ENCODE measurements at regions not wholly inside any gene's neighbourhood (a gene's known extent, or its start where the extent isn't known, plus 50 kb on each side); places are given as distances from the start of the nearest gene placed in this dataset.

DNA sequence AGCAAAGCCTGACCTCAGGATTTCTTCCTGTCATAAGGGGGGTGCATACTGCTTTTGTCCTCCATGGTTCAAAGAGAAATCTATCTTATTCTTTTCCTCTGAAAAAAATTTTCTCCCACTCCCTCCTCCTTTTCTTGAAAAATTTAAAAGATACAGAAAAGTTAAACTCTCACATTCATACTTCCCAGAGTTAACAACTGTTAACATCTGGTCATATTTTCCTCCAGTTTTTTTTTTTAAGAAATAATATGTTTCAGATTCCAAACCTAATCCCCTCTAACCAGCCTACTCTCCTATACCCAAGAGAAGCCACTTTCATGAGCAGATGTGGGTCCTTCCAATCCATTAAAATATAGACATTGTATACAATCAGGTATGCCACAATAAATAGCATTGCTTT, 378.9 kb upstream of the HNRNPA3 start (continued):
- TF ChIP-seq, protein P1, sequence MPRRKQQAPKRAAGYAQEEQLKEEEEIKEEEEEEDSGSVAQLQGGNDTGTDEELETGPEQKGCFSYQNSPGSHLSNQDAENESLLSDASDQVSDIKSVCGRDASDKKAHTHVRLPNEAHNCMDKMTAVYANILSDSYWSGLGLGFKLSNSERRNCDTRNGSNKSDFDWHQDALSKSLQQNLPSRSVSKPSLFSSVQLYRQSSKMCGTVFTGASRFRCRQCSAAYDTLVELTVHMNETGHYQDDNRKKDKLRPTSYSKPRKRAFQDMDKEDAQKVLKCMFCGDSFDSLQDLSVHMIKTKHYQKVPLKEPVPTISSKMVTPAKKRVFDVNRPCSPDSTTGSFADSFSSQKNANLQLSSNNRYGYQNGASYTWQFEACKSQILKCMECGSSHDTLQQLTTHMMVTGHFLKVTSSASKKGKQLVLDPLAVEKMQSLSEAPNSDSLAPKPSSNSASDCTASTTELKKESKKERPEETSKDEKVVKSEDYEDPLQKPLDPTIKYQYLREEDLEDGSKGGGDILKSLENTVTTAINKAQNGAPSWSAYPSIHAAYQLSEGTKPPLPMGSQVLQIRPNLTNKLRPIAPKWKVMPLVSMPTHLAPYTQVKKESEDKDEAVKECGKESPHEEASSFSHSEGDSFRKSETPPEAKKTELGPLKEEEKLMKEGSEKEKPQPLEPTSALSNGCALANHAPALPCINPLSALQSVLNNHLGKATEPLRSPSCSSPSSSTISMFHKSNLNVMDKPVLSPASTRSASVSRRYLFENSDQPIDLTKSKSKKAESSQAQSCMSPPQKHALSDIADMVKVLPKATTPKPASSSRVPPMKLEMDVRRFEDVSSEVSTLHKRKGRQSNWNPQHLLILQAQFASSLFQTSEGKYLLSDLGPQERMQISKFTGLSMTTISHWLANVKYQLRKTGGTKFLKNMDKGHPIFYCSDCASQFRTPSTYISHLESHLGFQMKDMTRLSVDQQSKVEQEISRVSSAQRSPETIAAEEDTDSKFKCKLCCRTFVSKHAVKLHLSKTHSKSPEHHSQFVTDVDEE (CRISPR knock-in tag; IDR thresholded peaks at IDR 0.05) = no peak
- TF ChIP-seq, protein P2, sequence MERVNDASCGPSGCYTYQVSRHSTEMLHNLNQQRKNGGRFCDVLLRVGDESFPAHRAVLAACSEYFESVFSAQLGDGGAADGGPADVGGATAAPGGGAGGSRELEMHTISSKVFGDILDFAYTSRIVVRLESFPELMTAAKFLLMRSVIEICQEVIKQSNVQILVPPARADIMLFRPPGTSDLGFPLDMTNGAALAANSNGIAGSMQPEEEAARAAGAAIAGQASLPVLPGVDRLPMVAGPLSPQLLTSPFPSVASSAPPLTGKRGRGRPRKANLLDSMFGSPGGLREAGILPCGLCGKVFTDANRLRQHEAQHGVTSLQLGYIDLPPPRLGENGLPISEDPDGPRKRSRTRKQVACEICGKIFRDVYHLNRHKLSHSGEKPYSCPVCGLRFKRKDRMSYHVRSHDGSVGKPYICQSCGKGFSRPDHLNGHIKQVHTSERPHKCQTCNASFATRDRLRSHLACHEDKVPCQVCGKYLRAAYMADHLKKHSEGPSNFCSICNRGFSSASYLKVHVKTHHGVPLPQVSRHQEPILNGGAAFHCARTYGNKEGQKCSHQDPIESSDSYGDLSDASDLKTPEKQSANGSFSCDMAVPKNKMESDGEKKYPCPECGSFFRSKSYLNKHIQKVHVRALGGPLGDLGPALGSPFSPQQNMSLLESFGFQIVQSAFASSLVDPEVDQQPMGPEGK (CRISPR knock-in tag; IDR thresholded peaks at IDR 0.05; ENCODE audit: borderline replicate concordance) = no peak
- TF ChIP-seq OSR1 (CRISPR knock-in tag; IDR thresholded peaks at IDR 0.05) = no peak
- no peak for TF ChIP-seq TOX (CRISPR knock-in tag; IDR thresholded peaks at IDR 0.05; ENCODE audit: borderline replicate concordance)
- TF ChIP-seq ZFP30 (CRISPR knock-in tag; IDR thresholded peaks at IDR 0.05) = no peak

DNA sequence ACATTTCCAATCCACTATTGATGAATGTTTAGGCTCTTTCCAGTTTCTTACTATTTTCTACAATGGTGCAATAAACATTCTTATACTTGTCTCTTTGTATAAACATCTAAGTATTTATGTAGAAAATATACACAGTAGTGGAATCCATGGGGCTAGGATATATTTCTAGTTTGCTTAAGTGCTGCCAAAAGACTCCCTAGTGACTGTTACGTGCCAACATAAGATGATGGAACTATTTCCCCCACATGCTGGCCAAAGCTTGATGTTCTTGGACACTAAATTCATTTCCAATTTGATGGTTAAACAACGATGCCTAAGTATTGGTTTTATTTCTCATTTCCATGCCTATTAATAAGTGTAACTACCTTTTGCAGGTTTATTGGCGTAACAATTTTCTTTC, 378.4 kb upstream of the HNRNPA3 start:
- TF ChIP-seq, protein P3, sequence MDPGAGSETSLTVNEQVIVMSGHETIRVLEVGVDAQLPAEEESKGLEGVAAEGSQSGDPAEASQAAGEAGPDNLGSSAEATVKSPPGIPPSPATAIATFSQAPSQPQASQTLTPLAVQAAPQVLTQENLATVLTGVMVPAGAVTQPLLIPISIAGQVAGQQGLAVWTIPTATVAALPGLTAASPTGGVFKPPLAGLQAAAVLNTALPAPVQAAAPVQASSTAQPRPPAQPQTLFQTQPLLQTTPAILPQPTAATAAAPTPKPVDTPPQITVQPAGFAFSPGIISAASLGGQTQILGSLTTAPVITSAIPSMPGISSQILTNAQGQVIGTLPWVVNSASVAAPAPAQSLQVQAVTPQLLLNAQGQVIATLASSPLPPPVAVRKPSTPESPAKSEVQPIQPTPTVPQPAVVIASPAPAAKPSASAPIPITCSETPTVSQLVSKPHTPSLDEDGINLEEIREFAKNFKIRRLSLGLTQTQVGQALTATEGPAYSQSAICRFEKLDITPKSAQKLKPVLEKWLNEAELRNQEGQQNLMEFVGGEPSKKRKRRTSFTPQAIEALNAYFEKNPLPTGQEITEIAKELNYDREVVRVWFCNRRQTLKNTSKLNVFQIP (CRISPR knock-in tag; IDR thresholded peaks at IDR 0.05; ENCODE audit: borderline replicate concordance, low read depth) = no peak
- no peak for ATAC-seq

DNA sequence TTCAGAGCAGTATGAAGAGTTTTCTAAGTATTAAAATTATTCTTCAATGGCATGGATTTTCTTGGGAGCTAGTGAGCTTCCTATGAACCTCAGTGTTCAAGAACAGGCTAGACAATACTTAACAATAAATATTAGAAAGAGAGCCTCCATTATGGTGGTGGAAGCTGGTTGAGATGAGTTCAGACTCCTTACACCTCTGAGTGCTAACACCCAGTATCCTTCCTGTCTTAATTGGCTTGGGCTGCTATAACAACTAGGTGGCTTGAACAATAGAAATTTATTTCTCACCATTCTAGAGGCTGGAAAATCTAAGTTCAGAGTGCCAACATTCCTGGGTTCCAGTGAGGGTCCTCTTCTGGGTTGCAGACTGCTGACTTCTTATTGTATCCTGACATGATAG, 369.4 kb upstream of the HNRNPA3 start:
- TF ChIP-seq ZNF70 (CRISPR knock-in tag; IDR thresholded peaks at IDR 0.05) (no peak), BACH2 (CRISPR knock-in tag; IDR thresholded peaks at IDR 0.05; ENCODE audit: borderline replicate concordance) (no peak), TCF4 (CRISPR knock-in tag; IDR thresholded peaks at IDR 0.05; ENCODE audit: borderline replicate concordance) (no peak), TOX (CRISPR knock-in tag; IDR thresholded peaks at IDR 0.05; ENCODE audit: borderline replicate concordance) (no peak), ARNTL (CRISPR knock-in tag; IDR thresholded peaks at IDR 0.05; ENCODE audit: borderline replicate concordance, low read depth) (no peak), GLIS3 (CRISPR knock-in tag; IDR thresholded peaks at IDR 0.05) (no peak), ZC3H10 (CRISPR knock-in tag; IDR thresholded peaks at IDR 0.05) (no peak), PPARA (CRISPR knock-in tag; IDR thresholded peaks at IDR 0.05; ENCODE audit: borderline replicate concordance) (no peak), ESRRG (CRISPR knock-in tag; IDR thresholded peaks at IDR 0.05) (no peak), ZNF565 (CRISPR knock-in tag; conservative IDR thresholded peaks at IDR 0.05; ENCODE audit: low read depth) (no peak), SNAI2 (CRISPR knock-in tag; IDR thresholded peaks at IDR 0.05) (no peak)
- TF ChIP-seq, protein P4, sequence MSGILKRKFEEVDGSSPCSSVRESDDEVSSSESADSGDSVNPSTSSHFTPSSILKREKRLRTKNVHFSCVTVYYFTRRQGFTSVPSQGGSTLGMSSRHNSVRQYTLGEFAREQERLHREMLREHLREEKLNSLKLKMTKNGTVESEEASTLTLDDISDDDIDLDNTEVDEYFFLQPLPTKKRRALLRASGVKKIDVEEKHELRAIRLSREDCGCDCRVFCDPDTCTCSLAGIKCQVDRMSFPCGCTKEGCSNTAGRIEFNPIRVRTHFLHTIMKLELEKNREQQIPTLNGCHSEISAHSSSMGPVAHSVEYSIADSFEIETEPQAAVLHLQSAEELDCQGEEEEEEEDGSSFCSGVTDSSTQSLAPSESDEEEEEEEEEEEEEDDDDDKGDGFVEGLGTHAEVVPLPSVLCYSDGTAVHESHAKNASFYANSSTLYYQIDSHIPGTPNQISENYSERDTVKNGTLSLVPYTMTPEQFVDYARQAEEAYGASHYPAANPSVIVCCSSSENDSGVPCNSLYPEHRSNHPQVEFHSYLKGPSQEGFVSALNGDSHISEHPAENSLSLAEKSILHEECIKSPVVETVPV (CRISPR knock-in tag; IDR thresholded peaks at IDR 0.05) = no peak
- TF ChIP-seq, protein P5, sequence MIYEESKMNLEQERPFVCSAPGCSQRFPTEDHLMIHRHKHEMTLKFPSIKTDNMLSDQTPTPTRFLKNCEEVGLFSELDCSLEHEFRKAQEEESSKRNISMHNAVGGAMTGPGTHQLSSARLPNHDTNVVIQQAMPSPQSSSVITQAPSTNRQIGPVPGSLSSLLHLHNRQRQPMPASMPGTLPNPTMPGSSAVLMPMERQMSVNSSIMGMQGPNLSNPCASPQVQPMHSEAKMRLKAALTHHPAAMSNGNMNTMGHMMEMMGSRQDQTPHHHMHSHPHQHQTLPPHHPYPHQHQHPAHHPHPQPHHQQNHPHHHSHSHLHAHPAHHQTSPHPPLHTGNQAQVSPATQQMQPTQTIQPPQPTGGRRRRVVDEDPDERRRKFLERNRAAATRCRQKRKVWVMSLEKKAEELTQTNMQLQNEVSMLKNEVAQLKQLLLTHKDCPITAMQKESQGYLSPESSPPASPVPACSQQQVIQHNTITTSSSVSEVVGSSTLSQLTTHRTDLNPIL (CRISPR knock-in tag; IDR thresholded peaks at IDR 0.05; ENCODE audit: low read depth) = no peak
- ATAC-seq = no peak

DNA sequence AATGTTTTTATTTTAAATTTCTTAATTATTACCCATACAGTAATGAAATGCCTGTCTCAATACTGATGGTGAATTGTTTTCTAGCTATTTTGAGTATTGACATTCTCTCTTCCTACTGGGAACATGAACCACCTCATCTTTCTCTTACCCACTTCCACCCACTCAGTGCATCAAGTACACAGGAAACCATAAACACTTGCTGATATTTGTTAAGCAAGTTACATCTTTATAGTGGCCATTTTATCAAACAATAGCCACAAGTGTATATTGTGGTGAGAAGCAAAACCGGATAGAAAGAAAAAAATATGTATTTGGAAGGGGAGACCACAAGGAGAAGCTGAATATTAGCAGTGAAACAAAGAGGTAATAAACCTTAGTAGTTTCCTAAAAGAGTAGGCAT, 368.1 kb upstream of the HNRNPA3 start:
- ATAC-seq = no peak
- TF ChIP-seq ESRRG (CRISPR knock-in tag; IDR thresholded peaks at IDR 0.05) (no peak), TCF4 (CRISPR knock-in tag; IDR thresholded peaks at IDR 0.05; ENCODE audit: borderline replicate concordance) (no peak), SNAI2 (CRISPR knock-in tag; IDR thresholded peaks at IDR 0.05) (no peak), ZC3H10 (CRISPR knock-in tag; IDR thresholded peaks at IDR 0.05) (no peak), ARNTL (CRISPR knock-in tag; IDR thresholded peaks at IDR 0.05; ENCODE audit: borderline replicate concordance, low read depth) (no peak), GLIS3 (CRISPR knock-in tag; IDR thresholded peaks at IDR 0.05) (no peak), PPARA (CRISPR knock-in tag; IDR thresholded peaks at IDR 0.05; ENCODE audit: borderline replicate concordance) (no peak), TOX (CRISPR knock-in tag; IDR thresholded peaks at IDR 0.05; ENCODE audit: borderline replicate concordance) (no peak)
- TF ChIP-seq, protein P2 (CRISPR knock-in tag; IDR thresholded peaks at IDR 0.05; ENCODE audit: borderline replicate concordance) = no peak
- TF ChIP-seq, protein P1 (CRISPR knock-in tag; IDR thresholded peaks at IDR 0.05) = no peak
- TF ChIP-seq, protein P4 (CRISPR knock-in tag; IDR thresholded peaks at IDR 0.05) = no peak
